AG08396 (cell line): ENCODE measurements at regions not wholly inside any gene's neighbourhood (a gene's known extent, or its start where the extent isn't known, plus 50 kb on each side); places are given as distances from the start of the nearest gene placed in this dataset.
"Not testable (repeated sequence)": the region's sequence is repeated elsewhere in the genome, so short reads cannot be mapped to it uniquely, and the experiment has no call there.

Experiments used
- DNase-seq: peaks from one replicate; pipeline ENCODE4 v3.0.0; 2012; ENCODE audit warnings: low spot score, mixed read lengths

GRCh38 chr1:73475316-73475870 lies 722.6 kb downstream of the LRRIQ3 start:
- DNase-seq: no peak

GRCh38 chr1:73472810-73473209 lies 725.2 kb downstream of the LRRIQ3 start:
- DNase-seq: no peak

GRCh38 chr1:73467731-73468130 lies 730.2 kb downstream of the LRRIQ3 start:
- no peak for DNase-seq

- DNase-seq: no peak
Observed at GRCh38 chr1:73463873-73464272, 734.1 kb downstream of the LRRIQ3 start.

GRCh38 chr1:73452522-73452921 lies 745.5 kb downstream of the LRRIQ3 start:
- DNase-seq: no peak

GRCh38 chr1:73450668-73451067 lies 747.3 kb downstream of the LRRIQ3 start:
- DNase-seq: not testable (repeated sequence)

- DNase-seq: no peak
Observed at GRCh38 chr1:73411479-73411878, 786.5 kb downstream of the LRRIQ3 start.

GRCh38 chr1:73401666-73402065 lies 796.3 kb downstream of the LRRIQ3 start:
- DNase-seq: no peak

GRCh38 chr1:73382966-73383365 lies 815.0 kb downstream of the LRRIQ3 start:
- no peak for DNase-seq

GRCh38 chr1:73366734-73367413 lies 831.1 kb downstream of the LRRIQ3 start:
- DNase-seq: no peak

GRCh38 chr1:73359001-73359400 lies 839.0 kb downstream of the LRRIQ3 start:
- DNase-seq: no peak

GRCh38 chr1:73356485-73356884 lies 841.5 kb downstream of the LRRIQ3 start:
- DNase-seq: no peak

- DNase-seq: no peak
Observed at GRCh38 chr1:73343947-73344346, 854.0 kb downstream of the LRRIQ3 start.

- no peak for DNase-seq
Observed at GRCh38 chr1:73333847-73334503, 864.0 kb downstream of the LRRIQ3 start.

- DNase-seq: no peak
Observed at GRCh38 chr1:73331726-73332125, 866.2 kb downstream of the LRRIQ3 start.

- DNase-seq: no peak
Observed at GRCh38 chr1:73327998-73328397, 870.0 kb downstream of the LRRIQ3 start.

- DNase-seq: no peak
Observed at GRCh38 chr1:73327180-73327793, 870.7 kb downstream of the LRRIQ3 start.

- DNase-seq: no peak
Observed at GRCh38 chr1:73326663-73327062, 871.3 kb downstream of the LRRIQ3 start.

GRCh38 chr1:73310797-73311381 lies 887.1 kb downstream of the LRRIQ3 start:
- no peak for DNase-seq

- no peak for DNase-seq
Observed at GRCh38 chr1:73306899-73307555, 890.9 kb downstream of the LRRIQ3 start.

GRCh38 chr1:73273886-73274285 lies 924.1 kb downstream of the LRRIQ3 start:
- no peak for DNase-seq

- DNase-seq: not testable (repeated sequence)
Observed at GRCh38 chr1:73245196-73245595, 952.8 kb downstream of the LRRIQ3 start.
